ENCODE measurements at regions not wholly inside any gene's neighbourhood (a gene's known extent, or its start where the extent isn't known, plus 50 kb on each side); places are given as distances from the start of the nearest gene placed in this dataset.
A peak's percentile ranks its signal among the peaks of the same experiment; 100 is the strongest.
"Not testable (repeated sequence)": the region's sequence is repeated elsewhere in the genome, so short reads cannot be mapped to it uniquely, and the experiment has no call there.

GRCh38 chr22:19658967-19659804, 55.1 kb upstream of the SEPTIN5 start:
- H3K9me3 ChIP-seq = no peaks in the 10 kb centered on the region
- ATAC-seq (no peak), DNase-seq (no peak)
- H3K36me3 ChIP-seq (ENCODE audit: low read depth) = no peaks in the 10 kb centered on the region
- no peaks in the 10 kb centered on the region for H3K4me1 ChIP-seq (ENCODE audit: low read depth)
- intact Hi-C loops (cut with DNase I, micrococcal nuclease) = no loop called here
- no peak for TF ChIP-seq CTCF (IDR thresholded peaks at IDR 0.05)
- H3K4me3 ChIP-seq = no peak overlapping the region

- intact Hi-C loops (cut with DNase I, micrococcal nuclease) = no loop called here
- DNase-seq = no peak
- no peak overlapping the region for H3K4me3 ChIP-seq
- H3K9me3 ChIP-seq = no peaks in the 10 kb centered on the region
- TF ChIP-seq CTCF (IDR thresholded peaks at IDR 0.05) = no peak
- H3K36me3 ChIP-seq (ENCODE audit: low read depth) = no peaks in the 10 kb centered on the region
- H3K4me1 ChIP-seq (ENCODE audit: low read depth) = no peaks in the 10 kb centered on the region
- no peak for ATAC-seq
Observed at GRCh38 chr22:19659805-19660345, 54.4 kb upstream of the SEPTIN5 start.

GRCh38 chr22:19660583-19660982, 53.7 kb upstream of the SEPTIN5 start:
- ATAC-seq; H3K4me1 ChIP-seq (ENCODE audit: low read depth); H3K4me3 ChIP-seq; intact Hi-C loops (cut with DNase I, micrococcal nuclease); DNase-seq; H3K9me3 ChIP-seq; H3K36me3 ChIP-seq (ENCODE audit: low read depth): not testable (repeated sequence)

- Histone ChIP-seq H3K36me3 (ENCODE audit: low read depth) (no peaks in the 10 kb centered on the region), H3K4me1 (ENCODE audit: low read depth) (no peaks in the 10 kb centered on the region), H3K9me3 (no peaks in the 10 kb centered on the region), H3K4me3 (no peak overlapping the region)
- DNase-seq = no peak
- no peak for TF ChIP-seq CTCF (IDR thresholded peaks at IDR 0.05)
- intact Hi-C loops (cut with DNase I, micrococcal nuclease) = no loop called here
- ATAC-seq = no peak
Observed at GRCh38 chr22:19661156-19661555, 53.1 kb upstream of the SEPTIN5 start.

GRCh38 chr22:19662049-19662684, 52.1 kb upstream of the SEPTIN5 start:
- H3K4me1 ChIP-seq (ENCODE audit: low read depth); H3K36me3 ChIP-seq (ENCODE audit: low read depth); intact Hi-C loops (cut with DNase I, micrococcal nuclease); DNase-seq; H3K9me3 ChIP-seq; H3K4me3 ChIP-seq; ATAC-seq: not testable (repeated sequence)

GRCh38 chr22:19663286-19663815, 51.0 kb upstream of the SEPTIN5 start:
- peak in 2 of 3 donors; percentile 52 to 66 for DNase-seq
- Histone ChIP-seq H3K9me3 (no peaks in the 10 kb centered on the region), H3K36me3 (ENCODE audit: low read depth) (no peaks in the 10 kb centered on the region), H3K4me1 (ENCODE audit: low read depth) (no peaks in the 10 kb centered on the region), H3K4me3 (no peak overlapping the region)
- intact Hi-C loops (cut with DNase I, micrococcal nuclease) = no loop called here
- no peak for TF ChIP-seq CTCF (IDR thresholded peaks at IDR 0.05)
- ATAC-seq = peak; percentile 70
